Prostate gland (tissue), 2 donors: ENCODE measurements at regions not wholly inside any gene's neighbourhood (a gene's known extent, or its start where the extent isn't known, plus 50 kb on each side); places are given as distances from the start of the nearest gene placed in this dataset.

Source experiments
- DNase-seq: peaks from one replicate; pipeline ENCODE4 v3.0.0-alpha.2; 2019; ENCODE audit warnings: low spot score
- H3K27ac ChIP-seq, 2 donors: fragments of 200-600 bp; sonication (generic); 2 replicates each; pipeline ENCODE4 v1.5.1; 2017 to 2019
- H3K27me3 ChIP-seq: fragments of 200-600 bp; sonication (generic); replicated peaks from 2 replicates; pipeline ENCODE4 v1.5.1; 2019; ENCODE audit not compliant: insufficient read depth
- H3K36me3 ChIP-seq, 2 donors: fragments of 200-600 bp; sonication (generic); 1 replicate in 1 of 2; 2 replicates in 1 of 2; pipeline versions ENCODE4 v1.5.1 to v1.8.1; 2017 to 2019
- H3K4me1 ChIP-seq: fragments of 200-600 bp; sonication (generic); replicated peaks from 2 replicates; pipeline ENCODE4 v1.5.1; 2019
- H3K4me3 ChIP-seq, 2 donors: fragments of 200-600 bp; sonication (generic); 2 replicates each; pipeline ENCODE4 v1.5.1; 2017 to 2019
- H3K9me3 ChIP-seq: fragments of 200-600 bp; sonication (generic); 2 replicates; pipeline ENCODE4 v1.5.1; 2017
- POLR2A ChIP-seq: fragments of 450-650 bp; IDR thresholded peaks from one replicate; pipeline ENCODE4 v1.6.1; 2016; ENCODE audit warnings: antibody characterized with exemption, mild to moderate bottlenecking
- POLR2AphosphoS5 ChIP-seq: sonication (generic); formaldehyde crosslinking; IDR thresholded peaks from one replicate; pipeline ENCODE4 v1.6.1; 2017; ENCODE audit warnings: antibody characterized with exemption
- WGBS: methylation state at CpG from one replicate; pipeline ENCODE4 v1.1.5; 2018; 5-methylcytosine and 5-hydroxymethylcytosine counted together
- intact Hi-C: fragments of 100-400 bp; cut with DNase I; formaldehyde crosslinking; loops from one replicate; pipeline ENCODE4 v1.14.2; 2022
- TF ChIP-seq, protein P1 (sequence below), 4 experiments: fragments of 200-600 bp in 2 of 4; fragments of 450-650 bp in 2 of 4; sonication (generic) in 2 of 4; IDR thresholded peaks; 1 replicate in 3 of 4; 2 replicates in 1 of 4; pipeline ENCODE4 v1.5.1; 2016 to 2019; ENCODE audit warnings: antibody characterized with exemption in 4 of 4, mild to moderate bottlenecking in 2 of 4, moderate library complexity in 2 of 4

DNA sequence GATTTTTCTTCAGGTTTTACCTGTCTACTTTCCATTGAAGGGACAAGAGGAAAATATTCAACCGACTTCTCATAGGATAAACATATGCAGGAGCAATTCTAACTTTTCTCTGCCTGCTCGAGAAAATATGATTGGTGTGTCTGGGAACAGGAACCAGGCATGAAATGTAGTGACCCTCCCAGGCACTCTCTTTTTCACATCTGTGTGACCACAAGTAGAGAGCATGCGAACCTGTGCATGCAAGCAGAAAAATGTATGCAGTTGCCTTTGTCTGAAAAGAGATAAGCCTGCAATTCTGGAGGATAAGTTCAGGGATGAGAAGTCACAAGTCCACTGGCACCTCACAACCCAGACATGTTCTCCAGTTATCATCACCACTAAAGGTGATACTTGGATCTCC, 583.5 kb upstream of the FAT3 start:
- no peaks in the 10 kb centered on the region for H3K9me3 ChIP-seq
- no peak overlapping the region for H3K27ac ChIP-seq
- no peaks in the 10 kb centered on the region for H3K36me3 ChIP-seq
- no peak for DNase-seq
- H3K4me3 ChIP-seq: no peak overlapping the region
- intact Hi-C loops: no loop called here
- 96% methylated on average over 3 of the region's 3 CpGs for WGBS
- H3K27me3 ChIP-seq: no peaks in the 10 kb centered on the region
- H3K4me1 ChIP-seq: no peaks in the 10 kb centered on the region
- TF ChIP-seq POLR2AphosphoS5 (no peak), POLR2A (no peak)
- TF ChIP-seq, protein P1, sequence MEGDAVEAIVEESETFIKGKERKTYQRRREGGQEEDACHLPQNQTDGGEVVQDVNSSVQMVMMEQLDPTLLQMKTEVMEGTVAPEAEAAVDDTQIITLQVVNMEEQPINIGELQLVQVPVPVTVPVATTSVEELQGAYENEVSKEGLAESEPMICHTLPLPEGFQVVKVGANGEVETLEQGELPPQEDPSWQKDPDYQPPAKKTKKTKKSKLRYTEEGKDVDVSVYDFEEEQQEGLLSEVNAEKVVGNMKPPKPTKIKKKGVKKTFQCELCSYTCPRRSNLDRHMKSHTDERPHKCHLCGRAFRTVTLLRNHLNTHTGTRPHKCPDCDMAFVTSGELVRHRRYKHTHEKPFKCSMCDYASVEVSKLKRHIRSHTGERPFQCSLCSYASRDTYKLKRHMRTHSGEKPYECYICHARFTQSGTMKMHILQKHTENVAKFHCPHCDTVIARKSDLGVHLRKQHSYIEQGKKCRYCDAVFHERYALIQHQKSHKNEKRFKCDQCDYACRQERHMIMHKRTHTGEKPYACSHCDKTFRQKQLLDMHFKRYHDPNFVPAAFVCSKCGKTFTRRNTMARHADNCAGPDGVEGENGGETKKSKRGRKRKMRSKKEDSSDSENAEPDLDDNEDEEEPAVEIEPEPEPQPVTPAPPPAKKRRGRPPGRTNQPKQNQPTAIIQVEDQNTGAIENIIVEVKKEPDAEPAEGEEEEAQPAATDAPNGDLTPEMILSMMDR (IDR thresholded peaks at IDR 0.05): no peak

DNA sequence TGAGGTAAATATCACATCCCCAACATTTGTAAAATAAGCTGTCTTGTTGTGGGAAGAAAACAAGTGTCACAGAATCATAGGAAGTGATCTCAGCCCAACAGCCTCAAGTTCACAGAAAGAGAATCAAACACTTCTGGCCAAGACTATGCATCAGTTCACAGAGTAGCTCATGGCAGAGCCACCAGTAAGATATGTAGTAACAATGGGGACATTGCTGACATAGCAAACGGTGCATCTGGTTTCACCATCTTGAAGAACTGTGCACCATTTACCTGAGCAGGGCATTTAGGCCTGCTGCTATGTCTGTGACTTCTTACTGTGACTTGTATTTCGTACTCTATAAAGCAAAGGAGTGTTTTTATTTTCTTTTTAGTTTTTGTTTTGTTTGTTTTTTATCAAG, 585.3 kb upstream of the FAT3 start:
- Histone ChIP-seq H3K36me3 (no peaks in the 10 kb centered on the region), H3K4me3 (no peak overlapping the region), H3K9me3 (no peaks in the 10 kb centered on the region), H3K27ac (no peak overlapping the region), H3K27me3 (no peaks in the 10 kb centered on the region), H3K4me1 (no peaks in the 10 kb centered on the region)
- intact Hi-C loops: no loop called here
- no peak for TF ChIP-seq POLR2A
- TF ChIP-seq, protein P1 (IDR thresholded peaks at IDR 0.05): no peak
- no peak for TF ChIP-seq POLR2AphosphoS5
- no peak for DNase-seq
- WGBS: 87% methylated on average over 2 of the region's 2 CpGs

DNA sequence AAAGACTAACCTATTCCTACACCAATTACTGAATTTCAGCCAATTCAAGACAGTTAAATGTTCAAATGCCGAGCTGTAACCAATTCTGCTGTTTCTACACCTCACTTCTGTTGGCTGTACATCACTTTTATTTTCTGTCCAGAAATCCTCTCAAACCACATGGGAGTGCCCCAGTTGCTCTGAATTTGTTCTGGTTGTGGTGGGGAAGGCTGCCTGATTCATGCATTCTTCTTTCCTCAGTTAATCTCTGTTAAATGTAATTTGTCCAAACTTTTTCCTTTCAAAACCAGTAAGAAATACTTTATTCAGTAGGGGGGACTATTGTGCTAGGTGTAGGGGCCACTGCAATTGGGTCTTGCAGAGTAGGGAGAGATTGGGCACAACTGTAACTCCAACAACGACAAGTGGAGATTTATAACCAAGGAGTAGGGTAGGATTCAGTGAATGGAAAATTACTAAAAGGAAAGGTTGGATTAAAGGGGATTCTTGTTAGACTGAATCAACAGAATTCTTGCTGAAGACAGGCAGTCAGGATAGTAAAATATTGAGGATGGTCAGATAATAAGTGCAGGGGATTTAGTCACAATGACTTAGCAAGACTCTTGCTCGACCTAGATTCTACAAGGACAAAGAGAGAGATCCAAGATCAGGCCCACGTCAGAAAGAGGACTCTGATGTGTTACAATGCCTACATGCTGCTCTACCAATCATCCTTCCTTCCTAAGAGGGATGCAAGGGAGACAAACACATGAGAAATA, 593.5 kb upstream of the FAT3 start:
- Histone ChIP-seq H3K27me3 (no peaks in the 10 kb centered on the region), H3K36me3 (no peaks in the 10 kb centered on the region), H3K27ac (no peak overlapping the region), H3K9me3 (no peaks in the 10 kb centered on the region), H3K4me3 (no peak overlapping the region), H3K4me1 (no peaks in the 10 kb centered on the region)
- 78% methylated on average over 4 of the region's 4 CpGs for WGBS
- no peak for DNase-seq
- intact Hi-C loops: no loop called here
- TF ChIP-seq, protein P1 (IDR thresholded peaks at IDR 0.05): no peak
- TF ChIP-seq POLR2A: no peak
- no peak for TF ChIP-seq POLR2AphosphoS5

DNA sequence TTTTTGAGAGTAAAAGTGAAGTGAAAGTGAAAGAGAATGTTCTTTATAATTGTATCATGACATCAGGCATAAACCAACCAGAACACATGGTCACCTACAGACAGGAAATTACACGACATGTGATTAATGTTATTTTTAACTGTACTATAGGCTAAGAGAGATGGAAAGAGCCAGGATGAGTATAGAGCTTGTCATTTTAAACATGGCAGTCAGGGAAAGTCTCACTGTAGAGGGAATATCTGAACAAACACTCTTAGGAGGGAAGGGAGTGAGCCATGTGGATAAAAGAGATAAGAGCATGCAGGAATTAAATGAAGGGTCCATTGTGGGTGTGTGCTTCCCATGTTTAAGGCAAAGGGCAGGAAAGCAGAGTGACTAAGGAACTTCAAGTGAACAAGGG, 599.1 kb upstream of the FAT3 start:
- Histone ChIP-seq H3K27ac (no peak overlapping the region), H3K9me3 (no peaks in the 10 kb centered on the region), H3K36me3 (no peaks in the 10 kb centered on the region), H3K4me1 (no peaks in the 10 kb centered on the region), H3K27me3 (no peaks in the 10 kb centered on the region), H3K4me3 (no peak overlapping the region)
- no peak for DNase-seq
- intact Hi-C loops: no loop called here
- TF ChIP-seq POLR2A: no peak
- WGBS: 68% methylated on average over 1 of the region's 1 CpG

DNA sequence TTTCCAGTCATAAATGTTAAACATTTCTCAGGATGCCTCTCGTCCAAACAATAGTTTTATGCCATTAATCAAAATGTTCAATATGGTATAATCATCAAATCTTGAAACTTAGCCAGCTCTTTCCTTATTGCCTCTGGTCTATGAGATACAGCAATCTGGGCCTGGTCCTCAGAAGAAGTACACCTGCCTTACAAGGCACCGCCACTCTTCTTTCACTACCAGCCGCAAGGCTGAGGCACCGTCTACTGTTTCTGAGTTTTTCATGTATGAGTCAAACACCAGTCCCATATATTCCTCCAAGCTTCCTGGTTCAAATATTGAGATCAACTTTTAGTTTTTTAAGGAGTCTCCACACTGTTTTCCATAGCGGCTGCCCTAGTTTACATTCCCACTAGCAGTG, 600.6 kb upstream of the FAT3 start:
- intact Hi-C loops: no loop called here
- Histone ChIP-seq H3K4me3 (no peak overlapping the region), H3K27me3 (no peaks in the 10 kb centered on the region), H3K9me3 (no peaks in the 10 kb centered on the region), H3K27ac (no peak overlapping the region), H3K36me3 (no peaks in the 10 kb centered on the region), H3K4me1 (no peaks in the 10 kb centered on the region)
- 88% methylated on average over 5 of the region's 5 CpGs for WGBS
- no peak for DNase-seq
- TF ChIP-seq, protein P1 (IDR thresholded peaks at IDR 0.05): no peak
- TF ChIP-seq POLR2A (no peak), POLR2AphosphoS5 (no peak)
